GM12878 (cell line): ENCODE measurements at regions not wholly inside any gene's neighbourhood (a gene's known extent, or its start where the extent isn't known, plus 50 kb on each side); places are given as distances from the start of the nearest gene placed in this dataset.

ENCODE experiments used
- TAF1 ChIP-seq: IDR thresholded peaks from 2 replicates; pipeline ENCODE4 v1.6.1; 2011; ENCODE audit warnings: mild to moderate bottlenecking, low read depth, low read length, borderline replicate concordance
- ZNF384 ChIP-seq: IDR thresholded peaks from 2 replicates; pipeline ENCODE4 v1.6.1; 2012; ENCODE audit warnings: low read depth, mild to moderate bottlenecking, low read length, improper control_type of control experiment, borderline replicate concordance

GRCh38 chr14:44166611-44167010, 340.5 kb downstream of the FSCB start:
- TF ChIP-seq ZNF384 = no peak
- TF ChIP-seq TAF1 = no peak
